OCI-LY1 (cell line): ENCODE measurements at regions not wholly inside any gene's neighbourhood (a gene's known extent, or its start where the extent isn't known, plus 50 kb on each side); places are given as distances from the start of the nearest gene placed in this dataset.

ENCODE experiments used
- H2AFZ ChIP-seq: fragments of 200-600 bp; sonication (generic), shearing (Covaris generic); 2 replicates; pipeline ENCODE4 v1.6.0; 2014; ENCODE audit warnings: antibody characterized with exemption, mild to moderate bottlenecking, low read length
- H3F3A ChIP-seq: fragments of 200-600 bp; sonication (generic), shearing (Covaris generic); 2 replicates; pipeline ENCODE4 v1.6.0; 2014; ENCODE audit warnings: mild to moderate bottlenecking, antibody characterized with exemption, low read length, moderate library complexity; ENCODE audit not compliant: insufficient read depth
- H3K27ac ChIP-seq: fragments of 200-600 bp; sonication (generic); 2 replicates; pipeline ENCODE4 v1.5.1; 2014; ENCODE audit warnings: low read length, mixed run types, mild to moderate bottlenecking, low read depth; ENCODE audit not compliant: poor library complexity, severe bottlenecking
- H3K27me3 ChIP-seq: fragments of 200-600 bp; sonication (generic); 2 replicates; pipeline ENCODE4 v1.6.0; 2014; ENCODE audit warnings: antibody characterized with exemption, mild to moderate bottlenecking, low read length, moderate library complexity; ENCODE audit not compliant: insufficient read depth
- H3K36me3 ChIP-seq: fragments of 200-600 bp; sonication (generic); 2 replicates; pipeline ENCODE4 v1.6.1; 2014; ENCODE audit warnings: mild to moderate bottlenecking, antibody characterized with exemption, low read length, moderate library complexity, mixed read lengths; ENCODE audit not compliant: insufficient read depth
- H3K4me1 ChIP-seq: fragments of 200-600 bp; sonication (generic); 2 replicates; pipeline ENCODE4 v1.5.1; 2014; ENCODE audit warnings: mild to moderate bottlenecking, low read length, moderate library complexity; ENCODE audit not compliant: insufficient read depth, severe bottlenecking
- H3K4me2 ChIP-seq: fragments of 200-600 bp; sonication (generic), shearing (Covaris generic); 2 replicates; pipeline ENCODE4 v1.6.1; 2014; ENCODE audit warnings: low read length
- H3K4me3 ChIP-seq: fragments of 200-600 bp; sonication (generic); 2 replicates; pipeline ENCODE4 v1.5.1; 2014; ENCODE audit warnings: low read length, low read depth, mild to moderate bottlenecking, mixed read lengths; ENCODE audit not compliant: poor library complexity, severe bottlenecking
- H3K79me2 ChIP-seq: fragments of 200-600 bp; shearing (Covaris generic); 2 replicates; pipeline ENCODE4 v1.6.1; 2016; ENCODE audit warnings: mixed run types, low read length, mixed read lengths; ENCODE audit not compliant: insufficient read depth
- H3K9ac ChIP-seq: fragments of 200-600 bp; sonication (generic), shearing (Covaris generic); 2 replicates; pipeline ENCODE4 v1.6.1; 2014; ENCODE audit warnings: mild to moderate bottlenecking, low read length, mixed read lengths
- H3K9me2 ChIP-seq: fragments of 200-600 bp; sonication (generic), shearing (Covaris generic); 2 replicates; pipeline ENCODE4 v1.6.1; 2014; ENCODE audit warnings: low read depth, mild to moderate bottlenecking, low read length, mixed read lengths
- H3K9me3 ChIP-seq: fragments of 200-600 bp; shearing (Covaris generic); 2 replicates; pipeline ENCODE4 v1.6.1; 2014; ENCODE audit warnings: low read length, mixed read lengths
- H4K20me1 ChIP-seq: fragments of 200-600 bp; sonication (generic), shearing (Covaris generic); 2 replicates; pipeline ENCODE4 v1.6.0; 2016; ENCODE audit warnings: mild to moderate bottlenecking, low read length; ENCODE audit not compliant: insufficient read depth
- EZH2 ChIP-seq: fragments of 200-600 bp; sonication (generic), shearing (Covaris generic); IDR thresholded peaks from 2 replicates; pipeline ENCODE4 v1.8.0; 2017; ENCODE audit warnings: borderline replicate concordance, mixed run types, mild to moderate bottlenecking, antibody characterized with exemption, low read length, moderate library complexity, mixed read lengths
- TF ChIP-seq, protein P1 (sequence below): fragments of 200-600 bp; sonication (generic), shearing (Covaris generic); IDR thresholded peaks from 2 replicates; pipeline ENCODE4 v1.5.1; 2017; ENCODE audit warnings: mild to moderate bottlenecking, antibody characterized with exemption, low read length, moderate library complexity, mixed read lengths

DNA sequence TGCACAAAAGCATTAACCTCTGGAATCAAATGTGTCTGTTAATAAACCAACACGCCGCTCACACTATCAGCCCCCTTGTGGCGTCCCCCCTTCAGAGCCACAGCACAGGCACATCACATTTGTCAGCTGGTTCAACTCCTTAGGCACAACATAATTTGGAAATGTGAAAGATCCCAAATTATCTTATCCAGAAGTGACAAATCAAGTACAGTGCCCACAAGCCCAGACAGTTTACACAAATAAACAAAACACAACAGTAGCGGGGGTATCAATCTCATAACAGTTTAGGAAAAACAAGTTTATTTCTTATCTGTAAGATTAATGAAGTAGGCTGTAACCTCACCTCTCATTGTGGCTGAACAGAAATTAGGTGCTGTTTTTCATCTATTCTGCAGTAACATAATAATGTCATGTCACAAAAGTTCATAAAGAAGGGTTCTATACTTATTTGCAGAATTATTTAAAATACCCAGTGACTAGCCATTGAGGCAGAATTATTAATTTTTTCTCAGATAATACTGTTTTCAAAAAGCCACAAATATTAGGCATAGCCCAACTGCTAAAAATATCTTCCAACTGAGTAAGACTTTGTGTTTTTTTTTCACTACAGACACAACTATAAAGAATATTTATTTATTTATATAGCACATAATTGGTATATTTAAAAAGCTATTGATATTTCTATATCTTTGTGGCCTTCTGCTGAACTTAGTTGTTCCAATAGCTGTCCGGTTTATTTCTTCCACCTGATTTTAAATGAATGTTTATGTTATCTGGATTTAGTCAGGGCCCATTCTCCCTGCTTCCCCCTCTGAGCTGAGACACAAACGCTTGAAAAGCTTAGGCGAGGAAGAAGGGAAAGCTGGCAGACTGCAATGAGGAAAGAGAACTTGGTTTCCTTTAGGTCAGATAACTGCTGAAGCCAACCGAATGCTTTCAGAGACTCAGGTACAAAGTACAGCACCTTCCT is 214.7 kb downstream of the QDPR start:
- Histone ChIP-seq H4K20me1 (no peaks in the 10 kb centered on the region), H3K4me3 (no peak overlapping the region), H3K9me3 (no peaks in the 10 kb centered on the region), H3K4me2 (no peak overlapping the region), H3F3A (no peaks in the 10 kb centered on the region), H3K9me2 (no peaks in the 10 kb centered on the region), H3K36me3 (no peaks in the 10 kb centered on the region), H3K79me2 (no peaks in the 10 kb centered on the region), H3K9ac (no peak overlapping the region), H3K27ac (no peak overlapping the region), H3K4me1 (no peaks in the 10 kb centered on the region), H3K27me3 (no peaks in the 10 kb centered on the region), H2AFZ (no peak overlapping the region)
- TF ChIP-seq, protein P1, sequence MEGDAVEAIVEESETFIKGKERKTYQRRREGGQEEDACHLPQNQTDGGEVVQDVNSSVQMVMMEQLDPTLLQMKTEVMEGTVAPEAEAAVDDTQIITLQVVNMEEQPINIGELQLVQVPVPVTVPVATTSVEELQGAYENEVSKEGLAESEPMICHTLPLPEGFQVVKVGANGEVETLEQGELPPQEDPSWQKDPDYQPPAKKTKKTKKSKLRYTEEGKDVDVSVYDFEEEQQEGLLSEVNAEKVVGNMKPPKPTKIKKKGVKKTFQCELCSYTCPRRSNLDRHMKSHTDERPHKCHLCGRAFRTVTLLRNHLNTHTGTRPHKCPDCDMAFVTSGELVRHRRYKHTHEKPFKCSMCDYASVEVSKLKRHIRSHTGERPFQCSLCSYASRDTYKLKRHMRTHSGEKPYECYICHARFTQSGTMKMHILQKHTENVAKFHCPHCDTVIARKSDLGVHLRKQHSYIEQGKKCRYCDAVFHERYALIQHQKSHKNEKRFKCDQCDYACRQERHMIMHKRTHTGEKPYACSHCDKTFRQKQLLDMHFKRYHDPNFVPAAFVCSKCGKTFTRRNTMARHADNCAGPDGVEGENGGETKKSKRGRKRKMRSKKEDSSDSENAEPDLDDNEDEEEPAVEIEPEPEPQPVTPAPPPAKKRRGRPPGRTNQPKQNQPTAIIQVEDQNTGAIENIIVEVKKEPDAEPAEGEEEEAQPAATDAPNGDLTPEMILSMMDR: no peak
- no peak for TF ChIP-seq EZH2

DNA sequence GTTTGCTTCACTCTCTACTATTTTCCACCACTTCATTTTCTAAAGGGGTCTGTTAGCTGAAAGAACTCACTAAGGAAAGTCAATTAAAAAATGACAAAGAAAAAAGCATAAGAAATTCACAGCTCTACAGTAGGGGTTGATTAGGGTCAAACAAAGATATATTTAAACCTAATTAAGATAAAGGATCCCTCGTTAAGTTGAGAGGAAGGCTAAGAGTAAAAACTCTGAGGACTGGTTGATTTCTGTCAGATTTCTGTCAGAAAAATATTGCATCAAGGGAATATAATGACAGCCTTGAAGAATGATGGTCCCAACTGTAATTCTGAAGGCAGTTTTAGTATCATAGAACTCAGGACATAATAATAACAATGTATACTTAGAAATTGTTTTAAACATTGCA is 218.0 kb downstream of the QDPR start:
- Histone ChIP-seq H3K79me2 (no peaks in the 10 kb centered on the region), H3K27ac (no peak overlapping the region), H3K4me3 (no peak overlapping the region), H3K4me2 (no peak overlapping the region), H3K36me3 (no peaks in the 10 kb centered on the region), H3K4me1 (no peaks in the 10 kb centered on the region), H2AFZ (no peak overlapping the region), H3K9me3 (no peaks in the 10 kb centered on the region), H3F3A (no peaks in the 10 kb centered on the region), H3K9ac (no peak overlapping the region), H3K9me2 (no peaks in the 10 kb centered on the region), H4K20me1 (no peaks in the 10 kb centered on the region), H3K27me3 (no peaks in the 10 kb centered on the region)
- TF ChIP-seq, protein P1: no peak
- no peak for TF ChIP-seq EZH2

DNA sequence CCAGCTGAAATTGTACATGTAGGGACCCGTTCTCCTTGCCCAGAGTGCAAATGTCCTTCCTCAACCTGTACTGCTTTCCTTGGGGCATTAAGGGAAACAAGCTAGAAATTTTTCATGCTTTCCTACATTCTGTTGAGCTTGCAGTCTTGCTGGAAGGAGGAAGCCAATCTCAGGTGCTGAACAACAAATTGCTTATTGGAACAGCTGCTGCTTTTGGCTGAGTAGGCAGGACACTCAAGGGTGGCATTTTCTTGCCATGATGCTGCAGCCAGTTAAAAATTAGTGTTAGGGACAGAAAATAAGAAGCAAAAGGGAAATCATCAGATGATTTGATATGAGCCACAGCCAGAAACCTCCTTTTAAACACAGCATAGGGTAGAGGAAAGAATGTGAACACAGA is 223.7 kb downstream of the QDPR start:
- Histone ChIP-seq H3K79me2 (no peaks in the 10 kb centered on the region), H3K9ac (no peak overlapping the region), H4K20me1 (no peaks in the 10 kb centered on the region), H3K4me2 (no peak overlapping the region), H3K27me3 (no peaks in the 10 kb centered on the region), H3F3A (no peaks in the 10 kb centered on the region), H3K9me3 (no peaks in the 10 kb centered on the region), H3K4me1 (no peaks in the 10 kb centered on the region), H3K27ac (no peak overlapping the region), H3K36me3 (no peaks in the 10 kb centered on the region), H3K9me2 (no peaks in the 10 kb centered on the region), H2AFZ (no peak overlapping the region), H3K4me3 (no peak overlapping the region)
- no peak for TF ChIP-seq EZH2
- TF ChIP-seq, protein P1: no peak
